ENCODE measurements at regions not wholly inside any gene's neighbourhood (a gene's known extent, or its start where the extent isn't known, plus 50 kb on each side); places are given as distances from the start of the nearest gene placed in this dataset.
"Not testable (repeated sequence)": the region's sequence is repeated elsewhere in the genome, so short reads cannot be mapped to it uniquely, and the experiment has no call there.

GRCh38 chrX:13216139-13216538 lies 103.7 kb downstream of the ATXN3L start:
- DNase-seq (ENCODE audit: low read depth) = no peak
- TF ChIP-seq, protein P1, sequence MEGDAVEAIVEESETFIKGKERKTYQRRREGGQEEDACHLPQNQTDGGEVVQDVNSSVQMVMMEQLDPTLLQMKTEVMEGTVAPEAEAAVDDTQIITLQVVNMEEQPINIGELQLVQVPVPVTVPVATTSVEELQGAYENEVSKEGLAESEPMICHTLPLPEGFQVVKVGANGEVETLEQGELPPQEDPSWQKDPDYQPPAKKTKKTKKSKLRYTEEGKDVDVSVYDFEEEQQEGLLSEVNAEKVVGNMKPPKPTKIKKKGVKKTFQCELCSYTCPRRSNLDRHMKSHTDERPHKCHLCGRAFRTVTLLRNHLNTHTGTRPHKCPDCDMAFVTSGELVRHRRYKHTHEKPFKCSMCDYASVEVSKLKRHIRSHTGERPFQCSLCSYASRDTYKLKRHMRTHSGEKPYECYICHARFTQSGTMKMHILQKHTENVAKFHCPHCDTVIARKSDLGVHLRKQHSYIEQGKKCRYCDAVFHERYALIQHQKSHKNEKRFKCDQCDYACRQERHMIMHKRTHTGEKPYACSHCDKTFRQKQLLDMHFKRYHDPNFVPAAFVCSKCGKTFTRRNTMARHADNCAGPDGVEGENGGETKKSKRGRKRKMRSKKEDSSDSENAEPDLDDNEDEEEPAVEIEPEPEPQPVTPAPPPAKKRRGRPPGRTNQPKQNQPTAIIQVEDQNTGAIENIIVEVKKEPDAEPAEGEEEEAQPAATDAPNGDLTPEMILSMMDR (conservative IDR thresholded peaks at IDR 0.05; ENCODE audit: low read depth, low read length) = no peak
- no peak overlapping the region for H3K4me3 ChIP-seq (ENCODE audit: low read depth, low read length)

GRCh38 chrX:13215729-13216128 lies 104.1 kb downstream of the ATXN3L start:
- TF ChIP-seq, protein P1 (conservative IDR thresholded peaks at IDR 0.05; ENCODE audit: low read depth, low read length) = no peak
- no peak overlapping the region for H3K4me3 ChIP-seq (ENCODE audit: low read depth, low read length)
- no peak for DNase-seq (ENCODE audit: low read depth)

- H3K4me3 ChIP-seq (ENCODE audit: low read depth, low read length) = no peak overlapping the region
- DNase-seq (ENCODE audit: low read depth) = no peak
- TF ChIP-seq, protein P1 (conservative IDR thresholded peaks at IDR 0.05; ENCODE audit: low read depth, low read length) = no peak
These were observed 107.6 kb downstream of the ATXN3L start for GRCh38 chrX:13212191-13212651.

- not testable (repeated sequence) for DNase-seq (ENCODE audit: low read depth); H3K4me3 ChIP-seq (ENCODE audit: low read depth, low read length)
These were observed 109.7 kb downstream of the ATXN3L start for GRCh38 chrX:13210142-13210541.

- not testable (repeated sequence) for H3K4me3 ChIP-seq (ENCODE audit: low read depth, low read length); DNase-seq (ENCODE audit: low read depth)
These were observed 110.1 kb downstream of the ATXN3L start for GRCh38 chrX:13209704-13210103.

GRCh38 chrX:13208281-13208935 lies 111.4 kb downstream of the ATXN3L start:
- TF ChIP-seq, protein P1 (conservative IDR thresholded peaks at IDR 0.05; ENCODE audit: low read depth, low read length) = no peak
- no peak overlapping the region for H3K4me3 ChIP-seq (ENCODE audit: low read depth, low read length)
- DNase-seq (ENCODE audit: low read depth) = no peak

DNA sequence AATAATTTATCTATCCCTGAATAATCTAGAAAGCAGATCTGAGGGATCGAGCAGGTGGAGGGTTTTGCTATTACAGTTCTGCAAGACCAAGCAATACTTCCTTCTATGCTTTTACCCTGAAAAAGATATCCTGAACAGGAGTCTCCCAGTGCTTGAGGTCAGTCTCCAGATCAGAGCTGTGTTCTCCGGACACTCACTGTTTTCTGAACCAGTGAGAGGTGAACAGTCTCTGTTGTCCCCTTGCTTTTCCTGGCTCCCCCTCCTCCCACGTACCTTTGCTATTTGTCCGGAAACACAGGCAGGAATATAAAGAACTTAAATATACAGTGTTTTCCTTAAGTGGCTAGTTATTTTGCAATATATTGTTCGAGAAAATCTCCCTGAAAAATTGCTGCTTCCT lies 116.6 kb downstream of the ATXN3L start:
- TF ChIP-seq, protein P1 (conservative IDR thresholded peaks at IDR 0.05; ENCODE audit: low read depth, low read length) = no peak
- H3K4me3 ChIP-seq (ENCODE audit: low read depth, low read length) = no peak overlapping the region
- DNase-seq (ENCODE audit: low read depth) = no peak

DNA sequence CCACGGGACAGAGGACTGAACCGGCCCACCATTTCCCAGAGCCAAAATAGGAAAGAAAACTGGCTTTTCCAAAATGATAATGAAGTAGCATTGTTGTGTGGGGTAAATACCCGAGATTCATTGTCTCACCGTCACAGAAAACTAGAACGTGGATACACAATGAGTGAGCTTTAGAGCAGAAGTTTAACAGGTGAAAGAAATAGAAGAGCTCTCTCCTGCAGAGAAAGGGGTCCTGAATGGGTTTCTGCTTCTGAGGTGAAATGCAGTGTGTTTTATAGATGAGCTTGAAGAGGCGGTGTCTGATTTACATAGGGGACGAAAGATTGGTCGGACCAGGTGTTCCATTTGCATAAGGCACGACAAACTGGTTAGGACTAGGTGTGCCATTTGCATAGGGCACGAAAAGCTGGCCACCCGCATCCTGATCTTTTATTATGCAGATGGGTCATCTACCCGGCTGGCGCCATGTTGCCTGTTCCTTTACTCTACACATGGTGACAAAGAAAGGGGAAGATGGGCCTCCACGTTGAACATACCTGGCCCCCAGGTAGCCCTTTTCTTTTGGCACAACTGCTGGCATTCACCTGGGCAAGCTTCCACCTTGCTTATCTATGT lies 118.1 kb downstream of the ATXN3L start:
- TF ChIP-seq, protein P1 (conservative IDR thresholded peaks at IDR 0.05; ENCODE audit: low read depth, low read length) = no peak
- no peak overlapping the region for H3K4me3 ChIP-seq (ENCODE audit: low read depth, low read length)
- no peak for DNase-seq (ENCODE audit: low read depth)
